HEK293T (cell line): ENCODE measurements at regions not wholly inside any gene's neighbourhood (a gene's known extent, or its start where the extent isn't known, plus 50 kb on each side); places are given as distances from the start of the nearest gene placed in this dataset.

Source experiments
- ARNT ChIP-seq: fragments of 450-650 bp; IDR thresholded peaks from 2 replicates; pipeline ENCODE4 v1.6.1; 2017; ENCODE audit warnings: mild to moderate bottlenecking
- FOXA1 ChIP-seq: fragments of 450-650 bp; IDR thresholded peaks from 2 replicates; pipeline ENCODE4 v1.6.1; 2016; ENCODE audit warnings: mild to moderate bottlenecking
- FOXK2 ChIP-seq: fragments of 450-650 bp; IDR thresholded peaks from 2 replicates; pipeline ENCODE4 v1.6.1; 2016; ENCODE audit warnings: mild to moderate bottlenecking
- FOXM1 ChIP-seq: fragments of 450-650 bp; IDR thresholded peaks from 2 replicates; pipeline ENCODE4 v1.6.1; 2017; ENCODE audit warnings: mild to moderate bottlenecking, borderline replicate concordance
- HDGF ChIP-seq: fragments of 450-650 bp; IDR thresholded peaks from 2 replicates; pipeline ENCODE4 v1.6.1; 2017; ENCODE audit warnings: antibody characterized with exemption, borderline replicate concordance
- SP1 ChIP-seq: fragments of 450-650 bp; IDR thresholded peaks from 2 replicates; pipeline ENCODE4 v1.6.1; 2017
- TARDBP ChIP-seq: fragments of 450-650 bp; IDR thresholded peaks from 2 replicates; pipeline ENCODE4 v1.6.1; 2016

- TF ChIP-seq TARDBP = no peak
- no peak for TF ChIP-seq FOXK2
- no peak for TF ChIP-seq FOXA1
- no peak for TF ChIP-seq FOXM1
- TF ChIP-seq ARNT = no peak
- no peak for TF ChIP-seq HDGF
- no peak for TF ChIP-seq SP1
Measured at GRCh38 chr2:5401115-5401657, 291.0 kb upstream of the SOX11 start.
